Esophagus muscularis mucosa (tissue), 4 donors: ENCODE measurements at regions not wholly inside any gene's neighbourhood (a gene's known extent, or its start where the extent isn't known, plus 50 kb on each side); places are given as distances from the start of the nearest gene placed in this dataset.

Experiments
- DNase-seq: peaks from one replicate; pipeline ENCODE4 v3.0.0-alpha.2; 2017; ENCODE audit errors: extremely low spot score
- H3K27ac ChIP-seq, 4 donors: fragments of 200-600 bp; sonication (generic); replicated peaks in 1 of 4; 1 replicate in 3 of 4; 2 replicates in 1 of 4; pipeline ENCODE4 v1.5.1; 2016 to 2019; ENCODE audit warnings: mild to moderate bottlenecking in 1 of 4
- H3K27me3 ChIP-seq, 4 donors: fragments of 200-600 bp; sonication (generic); one replicate each; pipeline versions ENCODE4 v1.5.1 to v1.6.0; 2016 to 2019
- H3K36me3 ChIP-seq, 4 donors: fragments of 200-600 bp; sonication (generic); one replicate each; pipeline ENCODE4 v1.5.1; 2016 to 2019
- H3K4me1 ChIP-seq, 4 donors: fragments of 200-600 bp; sonication (generic); one replicate each; pipeline ENCODE4 v1.5.1; 2016 to 2019
- H3K4me3 ChIP-seq, 4 donors: fragments of 200-600 bp; sonication (generic); 1 replicate in 2 of 4; 2 replicates in 2 of 4; pipeline ENCODE4 v1.5.1; 2016 to 2019; ENCODE audit warnings: mild to moderate bottlenecking in 4 of 4, moderate library complexity in 1 of 4
- H3K9me3 ChIP-seq, 4 donors: fragments of 200-600 bp; sonication (generic); 1 replicate in 3 of 4; 2 replicates in 1 of 4; pipeline ENCODE4 v1.5.1; 2016 to 2019
- CTCF ChIP-seq, 3 experiments: fragments of 200-600 bp in 2 of 3; fragments of 450-650 bp in 1 of 3; sonication (generic) in 2 of 3; IDR thresholded peaks; one replicate each; pipeline ENCODE4 v1.5.1; 2017 to 2019; ENCODE audit warnings: antibody characterized with exemption in 3 of 3, mild to moderate bottlenecking in 2 of 3, moderate library complexity in 1 of 3
- EP300 ChIP-seq: sonication (generic); formaldehyde crosslinking; IDR thresholded peaks from one replicate; pipeline ENCODE4 v1.6.1; 2017; ENCODE audit warnings: antibody characterized with exemption
- POLR2A ChIP-seq: fragments of 450-650 bp; IDR thresholded peaks from one replicate; pipeline ENCODE4 v1.6.1; 2017; ENCODE audit warnings: antibody characterized with exemption, moderate library complexity, mild to moderate bottlenecking, low read depth
- POLR2AphosphoS5 ChIP-seq, 2 donors: sonication (generic); formaldehyde crosslinking; IDR thresholded peaks; one replicate each; pipeline ENCODE4 v1.6.1; 2017; ENCODE audit warnings: antibody characterized with exemption in 2 of 2
- WGBS: methylation state at CpG from one replicate; pipeline ENCODE4 v1.1.5; 2018; 5-methylcytosine and 5-hydroxymethylcytosine counted together
- intact Hi-C: fragments of 100-400 bp; cut with DNase I; formaldehyde crosslinking; loops from one replicate; pipeline ENCODE4 v1.15.1; 2023

DNA sequence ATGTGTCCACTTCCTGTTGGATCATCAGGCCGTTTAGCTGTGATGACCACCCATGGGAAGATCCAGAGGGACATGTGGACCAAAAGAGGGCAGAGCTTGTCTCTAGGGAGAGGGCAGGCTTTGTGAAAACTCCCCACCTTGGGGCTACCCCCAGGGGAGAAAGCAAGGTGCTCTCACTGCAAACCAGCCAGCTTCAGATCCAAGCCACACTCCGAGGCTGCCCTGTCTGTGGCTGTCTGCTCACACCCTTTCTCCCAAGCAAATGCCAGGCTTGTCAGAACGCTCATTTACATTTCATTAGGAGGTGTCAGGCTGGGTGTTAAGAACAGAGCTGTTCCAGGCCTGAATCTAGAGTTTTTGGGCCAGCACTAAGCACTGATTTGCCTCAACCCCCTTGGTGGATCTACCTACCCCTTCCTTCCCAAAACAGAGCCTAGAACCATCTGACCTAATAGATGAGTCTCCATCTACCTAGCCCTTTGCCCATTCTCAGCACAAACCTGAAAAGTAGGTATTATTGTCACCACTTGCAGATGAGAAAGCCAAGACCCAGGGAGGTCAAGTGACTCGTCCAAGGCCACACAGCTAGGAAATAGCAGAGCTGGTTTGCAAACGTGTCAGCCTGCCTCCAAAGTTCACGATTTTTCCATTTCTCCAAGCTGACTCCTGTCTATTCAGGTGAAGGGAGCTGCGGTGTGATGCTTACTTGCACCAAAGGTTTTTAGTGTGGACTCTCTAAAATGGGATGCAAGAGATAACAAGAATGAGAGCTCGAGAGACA lies 130.9 kb downstream of the EMX2 start:
- no peaks in the 10 kb centered on the region for H3K36me3 ChIP-seq
- TF ChIP-seq EP300, result no peak
- no peak for TF ChIP-seq CTCF (IDR thresholded peaks at IDR 0.05)
- no peak for TF ChIP-seq POLR2A
- no peak for TF ChIP-seq POLR2AphosphoS5 (IDR thresholded peaks at IDR 0.05)
- intact Hi-C loops, result no loop called here
- peaks cover 0 to 4% (median 0%) of the 10 kb centered on the region in 4 donors for H3K9me3 ChIP-seq
- H3K27ac ChIP-seq, result no peak overlapping the region
- no peaks in the 10 kb centered on the region for H3K27me3 ChIP-seq
- H3K4me1 ChIP-seq, result no peaks in the 10 kb centered on the region
- no peak overlapping the region for H3K4me3 ChIP-seq
- 68% methylated on average over 7 of the region's 8 CpGs for WGBS
- DNase-seq, result no peak

GRCh38 chr10:117674201-117674600 lies 131.7 kb downstream of the EMX2 start:
- WGBS, result 86% methylated on average over 7 of the region's 7 CpGs
- Histone ChIP-seq H3K9me3 (peaks cover 0 to 4% (median 0%) of the 10 kb centered on the region in 4 donors), H3K4me1 (no peaks in the 10 kb centered on the region), H3K4me3 (no peak overlapping the region), H3K36me3 (no peaks in the 10 kb centered on the region), H3K27ac (no peak overlapping the region), H3K27me3 (no peaks in the 10 kb centered on the region)
- DNase-seq, result no peak
- TF ChIP-seq EP300, result no peak
- no peak for TF ChIP-seq POLR2AphosphoS5 (IDR thresholded peaks at IDR 0.05)
- no peak for TF ChIP-seq POLR2A
- no peak for TF ChIP-seq CTCF (IDR thresholded peaks at IDR 0.05)
- intact Hi-C loops, result no loop called here

GRCh38 chr10:117674646-117675045 lies 132.1 kb downstream of the EMX2 start:
- no peak overlapping the region for H3K27ac ChIP-seq
- H3K36me3 ChIP-seq, result no peaks in the 10 kb centered on the region
- no peak overlapping the region for H3K4me3 ChIP-seq
- intact Hi-C loops, result no loop called here
- peaks cover 0 to 4% (median 0%) of the 10 kb centered on the region in 4 donors for H3K9me3 ChIP-seq
- H3K4me1 ChIP-seq, result no peaks in the 10 kb centered on the region
- 83% methylated on average over 6 of the region's 6 CpGs for WGBS
- DNase-seq, result no peak
- H3K27me3 ChIP-seq, result no peaks in the 10 kb centered on the region
- no peak for TF ChIP-seq POLR2AphosphoS5 (IDR thresholded peaks at IDR 0.05)
- no peak for TF ChIP-seq EP300
- TF ChIP-seq CTCF (IDR thresholded peaks at IDR 0.05), result no peak
- no peak for TF ChIP-seq POLR2A

GRCh38 chr10:117675514-117676055 lies 133.0 kb downstream of the EMX2 start:
- Histone ChIP-seq H3K4me3 (no peak overlapping the region), H3K27me3 (no peaks in the 10 kb centered on the region), H3K27ac (no peak overlapping the region), H3K9me3 (peaks cover 0 to 4% (median 0%) of the 10 kb centered on the region in 4 donors), H3K4me1 (no peaks in the 10 kb centered on the region), H3K36me3 (no peaks in the 10 kb centered on the region)
- DNase-seq, result no peak
- intact Hi-C loops, result no loop called here
- TF ChIP-seq EP300, result no peak
- WGBS, result 76% methylated on average over 14 of the region's 15 CpGs

GRCh38 chr10:117677239-117677638 lies 134.7 kb downstream of the EMX2 start:
- no peak overlapping the region for H3K27ac ChIP-seq
- H3K36me3 ChIP-seq, result no peaks in the 10 kb centered on the region
- H3K4me1 ChIP-seq, result no peaks in the 10 kb centered on the region
- no peaks in the 10 kb centered on the region for H3K27me3 ChIP-seq
- WGBS, result 69% methylated on average over 6 of the region's 7 CpGs
- intact Hi-C loops, result no loop called here
- TF ChIP-seq CTCF (IDR thresholded peaks at IDR 0.05) (no peak), EP300 (no peak), POLR2A (no peak), POLR2AphosphoS5 (IDR thresholded peaks at IDR 0.05) (no peak)
- H3K9me3 ChIP-seq, result peaks cover 0 to 4% (median 0%) of the 10 kb centered on the region in 4 donors
- H3K4me3 ChIP-seq, result no peak overlapping the region
- no peak for DNase-seq
